LNCaP clone FGC (cell line): ENCODE measurements at regions not wholly inside any gene's neighbourhood (a gene's known extent, or its start where the extent isn't known, plus 50 kb on each side); places are given as distances from the start of the nearest gene placed in this dataset.
"Not testable (repeated sequence)": the region's sequence is repeated elsewhere in the genome, so short reads cannot be mapped to it uniquely, and the experiment has no call there.

ENCODE experiments used
- DNase-seq: peaks from one replicate; pipeline ENCODE4 v3.0.0-alpha.2; 2011; ENCODE audit warnings: low read depth
- H3K4me3 ChIP-seq: 2 replicates; pipeline ENCODE4 v1.5.1; 2011; ENCODE audit warnings: mild to moderate bottlenecking, low read depth, low read length, control low read depth
- TF ChIP-seq, protein P1 (sequence below): IDR thresholded peaks from 2 replicates; pipeline ENCODE4 v1.5.1; 2012; ENCODE audit warnings: mild to moderate bottlenecking; ENCODE audit not compliant: control insufficient read depth, insufficient read depth; ENCODE audit errors: extremely low read depth

DNA sequence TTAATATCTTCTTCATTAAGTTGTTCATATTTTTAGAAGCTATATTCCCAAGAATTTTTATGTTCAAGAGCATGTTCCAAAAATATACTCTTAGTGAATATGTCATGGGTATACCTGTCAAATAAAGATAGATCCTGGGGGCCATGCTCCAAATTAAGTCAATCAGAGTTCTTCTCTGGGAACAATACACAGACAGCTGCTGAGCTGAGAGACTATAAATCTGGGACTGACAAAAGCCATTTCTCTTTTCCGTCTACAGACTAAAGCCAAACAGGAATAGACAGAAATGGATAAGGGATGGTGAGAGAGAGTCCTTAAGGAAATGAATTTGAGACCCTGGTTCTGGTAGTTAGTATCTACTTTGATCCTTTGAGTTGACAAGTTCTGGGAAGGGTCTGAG is 465.1 kb upstream of the RASGRP1 start:
- no peak for DNase-seq
- no peak overlapping the region for H3K4me3 ChIP-seq
- TF ChIP-seq, protein P1, sequence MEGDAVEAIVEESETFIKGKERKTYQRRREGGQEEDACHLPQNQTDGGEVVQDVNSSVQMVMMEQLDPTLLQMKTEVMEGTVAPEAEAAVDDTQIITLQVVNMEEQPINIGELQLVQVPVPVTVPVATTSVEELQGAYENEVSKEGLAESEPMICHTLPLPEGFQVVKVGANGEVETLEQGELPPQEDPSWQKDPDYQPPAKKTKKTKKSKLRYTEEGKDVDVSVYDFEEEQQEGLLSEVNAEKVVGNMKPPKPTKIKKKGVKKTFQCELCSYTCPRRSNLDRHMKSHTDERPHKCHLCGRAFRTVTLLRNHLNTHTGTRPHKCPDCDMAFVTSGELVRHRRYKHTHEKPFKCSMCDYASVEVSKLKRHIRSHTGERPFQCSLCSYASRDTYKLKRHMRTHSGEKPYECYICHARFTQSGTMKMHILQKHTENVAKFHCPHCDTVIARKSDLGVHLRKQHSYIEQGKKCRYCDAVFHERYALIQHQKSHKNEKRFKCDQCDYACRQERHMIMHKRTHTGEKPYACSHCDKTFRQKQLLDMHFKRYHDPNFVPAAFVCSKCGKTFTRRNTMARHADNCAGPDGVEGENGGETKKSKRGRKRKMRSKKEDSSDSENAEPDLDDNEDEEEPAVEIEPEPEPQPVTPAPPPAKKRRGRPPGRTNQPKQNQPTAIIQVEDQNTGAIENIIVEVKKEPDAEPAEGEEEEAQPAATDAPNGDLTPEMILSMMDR = no peak

DNA sequence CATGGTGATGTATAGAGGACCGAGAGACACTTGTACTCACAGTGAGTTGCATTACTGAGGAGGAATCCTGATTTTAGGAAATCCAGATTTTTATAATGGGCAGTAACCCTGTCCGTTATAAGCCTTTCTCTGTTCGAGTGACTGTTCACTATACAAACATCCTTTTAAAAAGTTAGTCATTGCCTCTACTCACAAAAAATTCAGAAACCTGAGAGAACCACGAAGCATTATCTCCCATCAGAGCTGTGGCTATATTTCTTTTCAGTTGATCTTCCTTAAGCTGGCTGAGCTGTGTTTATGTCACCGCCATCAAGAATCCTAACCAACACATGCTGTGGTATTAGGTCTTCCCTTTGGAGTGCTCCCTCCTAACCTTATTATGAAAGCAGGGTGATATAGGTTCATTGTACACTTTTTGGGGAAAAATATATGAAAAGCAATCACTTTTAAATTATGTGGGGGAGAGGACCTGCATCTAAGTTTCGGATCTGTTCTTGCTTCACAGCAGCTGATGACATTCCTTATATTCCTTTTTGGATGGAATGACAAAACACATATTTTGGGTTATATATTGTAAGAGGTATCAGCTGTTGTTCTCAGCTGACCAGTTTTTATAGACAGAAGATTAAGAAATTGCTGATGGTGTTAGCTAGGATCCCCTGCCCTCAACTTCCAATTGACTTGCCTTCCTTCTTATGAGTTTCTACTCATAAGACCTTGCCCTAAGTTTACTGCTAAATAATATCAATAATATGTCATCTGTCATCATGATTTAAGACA is 465.9 kb upstream of the RASGRP1 start:
- DNase-seq = no peak
- H3K4me3 ChIP-seq = no peak overlapping the region
- TF ChIP-seq, protein P1 = no peak

DNA sequence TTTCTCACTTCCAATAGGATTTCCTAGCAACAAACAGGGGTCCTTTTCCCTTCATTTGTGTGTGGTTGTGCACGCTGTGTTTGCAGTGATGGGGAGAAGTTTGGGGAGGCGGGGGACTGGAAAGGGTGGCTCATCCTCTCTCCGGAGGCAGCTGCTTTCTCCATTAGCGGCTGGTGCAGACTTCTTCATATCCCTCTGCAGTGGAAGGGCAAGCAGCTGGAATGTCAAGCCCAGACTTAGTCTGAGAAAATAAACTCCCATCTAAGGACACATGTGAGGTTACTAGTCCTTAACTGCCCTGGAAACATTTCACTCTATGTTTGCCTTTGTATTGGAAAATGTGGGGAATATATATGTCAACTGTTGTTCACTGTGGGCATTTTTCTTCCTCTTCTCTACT is 467.0 kb upstream of the RASGRP1 start:
- no peak overlapping the region for H3K4me3 ChIP-seq
- TF ChIP-seq, protein P1 = no peak
- no peak for DNase-seq

DNA sequence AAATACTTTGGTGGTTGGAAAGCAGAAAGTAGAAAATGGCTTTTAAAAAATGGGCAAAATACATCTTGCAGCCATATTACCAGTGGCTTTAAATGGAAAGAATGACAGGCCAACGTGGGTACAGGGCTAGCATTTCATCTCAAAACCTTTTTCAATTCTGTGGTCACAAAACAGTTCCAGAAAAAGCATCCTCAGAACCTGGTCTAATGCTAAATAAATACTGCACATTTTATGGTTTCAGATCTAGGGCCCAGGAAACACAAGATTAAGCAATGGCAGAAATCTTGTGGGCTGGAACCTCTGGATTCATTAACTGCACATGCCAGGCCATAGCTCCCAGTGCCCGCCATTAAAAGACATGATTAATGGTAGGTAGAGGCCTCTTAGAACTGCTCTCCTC is 470.2 kb upstream of the RASGRP1 start:
- TF ChIP-seq, protein P1 = no peak
- no peak overlapping the region for H3K4me3 ChIP-seq
- no peak for DNase-seq

DNA sequence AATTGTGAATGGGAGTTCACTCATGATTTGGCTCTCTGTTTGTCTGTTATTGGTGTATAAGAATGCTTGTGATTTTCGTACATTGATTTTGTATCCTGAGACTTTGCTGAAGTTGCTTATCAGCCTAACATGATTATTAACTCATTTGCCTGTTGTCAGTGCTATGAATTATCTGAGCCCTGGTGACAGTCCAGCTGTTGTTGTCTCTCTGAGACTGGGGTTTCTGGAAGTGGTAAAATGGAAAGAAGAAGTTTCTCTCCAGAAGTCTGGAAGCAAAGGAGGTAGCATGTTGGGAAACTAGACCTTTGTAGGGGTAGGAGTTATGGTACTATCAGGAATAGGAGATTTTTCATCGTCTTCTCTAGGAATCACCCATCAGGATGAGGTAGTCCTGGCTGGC is 473.0 kb upstream of the RASGRP1 start:
- not testable (repeated sequence) for DNase-seq, H3K4me3 ChIP-seq

DNA sequence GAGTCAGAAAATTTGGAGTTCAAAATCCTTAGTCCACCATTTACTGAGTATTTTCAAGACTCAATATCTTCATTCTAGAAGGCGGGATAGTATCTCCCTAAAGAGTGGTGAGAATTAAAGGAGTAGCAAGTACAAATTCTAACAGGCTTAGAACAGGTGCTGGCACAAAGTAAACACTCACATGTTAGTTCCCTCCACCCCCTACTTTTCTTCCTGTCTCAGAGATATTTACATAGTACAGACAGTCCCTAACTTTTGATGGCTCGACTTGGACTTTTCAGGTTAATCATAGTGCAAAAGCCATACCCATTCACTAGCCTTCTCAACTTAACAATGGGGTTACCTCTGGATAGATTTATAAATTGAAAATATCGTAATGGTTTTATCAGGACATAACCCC is 476.2 kb upstream of the RASGRP1 start:
- TF ChIP-seq, protein P1 = no peak
- no peak overlapping the region for H3K4me3 ChIP-seq
- no peak for DNase-seq

DNA sequence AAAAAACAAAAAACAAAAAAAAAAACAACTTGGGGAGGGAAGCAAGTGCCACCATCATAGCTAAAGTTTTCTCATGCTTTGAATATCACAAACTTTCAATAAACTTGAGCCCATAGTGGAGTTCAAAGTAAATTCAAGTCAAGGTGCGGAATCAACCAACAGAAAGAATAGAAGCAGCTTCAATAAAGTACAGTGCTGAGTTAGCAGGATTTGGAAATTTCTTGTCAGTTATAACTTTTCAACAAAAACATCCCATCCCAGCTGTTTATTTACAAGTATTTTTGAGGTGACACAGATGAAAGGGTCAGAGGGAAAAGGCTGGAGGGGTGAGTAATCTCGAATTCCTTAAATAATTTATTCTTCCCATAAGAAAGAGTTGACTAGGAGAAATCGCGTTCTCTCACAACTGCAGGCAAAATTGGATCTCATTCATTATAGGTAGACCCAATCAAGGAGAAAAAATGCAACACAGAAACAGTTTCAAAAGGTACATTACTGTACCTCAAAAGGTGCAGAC is 477.4 kb upstream of the RASGRP1 start:
- TF ChIP-seq, protein P1 = no peak
- DNase-seq = no peak
- H3K4me3 ChIP-seq = no peak overlapping the region
